GM12878 (cell line): ENCODE measurements at regions not wholly inside any gene's neighbourhood (a gene's known extent, or its start where the extent isn't known, plus 50 kb on each side); places are given as distances from the start of the nearest gene placed in this dataset.

Experiments
- ATAC-seq: fragments of 200-7000 bp; cut with Tn5 transposase; 3 replicates; pipeline ENCODE4 v1.9.1; 2020; ENCODE audit warnings: mild to moderate bottlenecking, moderate library complexity
- BruUV-seq: library from RNA; stranded (reverse); fragments of 400-500 nt; replicated peaks from 2 replicates; lab custom pipeline; 2021; lab: Mats Ljungman, UMichigan
- CTCF ChIA-PET: fragments of 300-600 bp; sonication (Branson Sonifier 250); formaldehyde crosslinking; extraction: SDS; loops from one replicate; lab custom pipeline; 2021; ENCODE audit warnings: inconsistent platforms; lab: Yijun Ruan, JAX
- POLR2A ChIA-PET: fragments of 350-600 bp; formaldehyde crosslinking; extraction: SDS; loops from one replicate; lab custom pipeline; 2021; ENCODE audit warnings: inconsistent platforms; lab: Charles Lee
- RAD21 ChIA-PET: fragments of 300-600 bp; sonication (Branson Sonifier 250); formaldehyde crosslinking; loops from one replicate; lab custom pipeline; 2023; ENCODE audit warnings: antibody characterized with exemption; ENCODE audit not compliant: unreplicated experiment; lab: Charles Lee
- SMC1A ChIA-PET: fragments of 300-600 bp; sonication (Branson Sonifier 250); formaldehyde crosslinking; loops from one replicate; lab custom pipeline; 2023; ENCODE audit not compliant: unreplicated experiment, uncharacterized antibody; lab: Charles Lee
- DNase-seq: peaks from one replicate; pipeline ENCODE4 v3.0.0-alpha.2; 2011; ENCODE audit warnings: low read depth, low spot score
- FAIRE-seq: peaks from 3 replicates; lab custom pipeline; 2011; peaks lifted over from hg19 to GRCh38; lab: Jason Lieb, UNC
- H2AFZ ChIP-seq: 2 replicates; pipeline ENCODE4 v1.6.0; 2011; ENCODE audit warnings: low read depth, low read length, control low read depth; ENCODE audit not compliant: control insufficient read depth
- H3K27ac ChIP-seq: 2 replicates; pipeline ENCODE4 v1.5.1; 2011; ENCODE audit warnings: control low read depth; ENCODE audit not compliant: control insufficient read depth, insufficient read depth
- H3K27me3 ChIP-seq, 2 experiments: replicated peaks in 1 of 2; 2 replicates each; pipeline versions ENCODE4 v1.6.0 to v1.6.1; 2011; ENCODE audit warnings: low read length in 1 of 2; ENCODE audit not compliant: control insufficient read depth in 2 of 2, insufficient read depth in 2 of 2
- H3K36me3 ChIP-seq, 2 experiments: 2 replicates each; pipeline ENCODE4 v1.5.1; 2011; ENCODE audit warnings: low read length in 1 of 2; ENCODE audit not compliant: control insufficient read depth in 2 of 2, insufficient read depth in 2 of 2
- H3K4me1 ChIP-seq: 2 replicates; pipeline ENCODE4 v1.6.1; 2011; ENCODE audit warnings: mild to moderate bottlenecking, low read length, moderate library complexity, mixed read lengths; ENCODE audit not compliant: control insufficient read depth, insufficient read depth
- H3K4me2 ChIP-seq: 2 replicates; pipeline ENCODE4 v1.6.0; 2011; ENCODE audit warnings: control low read depth; ENCODE audit not compliant: control insufficient read depth, insufficient read depth
- H3K4me3 ChIP-seq: fragments of 200-600 bp; sonication (generic); 2 replicates; pipeline ENCODE4 v1.5.1; 2016
- H3K79me2 ChIP-seq: 2 replicates; pipeline ENCODE4 v1.6.0; 2011; ENCODE audit warnings: low read length; ENCODE audit not compliant: control insufficient read depth, insufficient read depth
- H3K9ac ChIP-seq: 2 replicates; pipeline ENCODE4 v1.8.0; 2011; ENCODE audit warnings: low read length, control low read depth, mixed read lengths; ENCODE audit not compliant: control insufficient read depth, insufficient read depth
- H3K9me3 ChIP-seq: replicated peaks from 3 replicates; pipeline ENCODE4 v1.5.1; 2011; ENCODE audit warnings: mild to moderate bottlenecking, low read length; ENCODE audit not compliant: control insufficient read depth, insufficient read depth
- H4K20me1 ChIP-seq: 2 replicates; pipeline ENCODE4 v1.6.0; 2011; ENCODE audit not compliant: control insufficient read depth, insufficient read depth
- BMI1 ChIP-seq: fragments of 450-650 bp; IDR thresholded peaks from 2 replicates; pipeline ENCODE4 v1.6.1; 2016; ENCODE audit warnings: mild to moderate bottlenecking, moderate library complexity, borderline replicate concordance
- EED ChIP-seq: sonication (generic); IDR thresholded peaks from 2 replicates; pipeline ENCODE4 v1.6.1; 2016; ENCODE audit warnings: antibody characterized with exemption, low read depth
- EGR1 ChIP-seq, 2 experiments: IDR thresholded peaks; 1 replicate in 1 of 2; 2 replicates in 1 of 2; pipeline ENCODE4 v1.6.1; 2011 to 2012; ENCODE audit warnings: low read depth in 2 of 2, low read length in 2 of 2, borderline replicate concordance in 1 of 2, mild to moderate bottlenecking in 1 of 2, moderate library complexity in 1 of 2
- JUNB ChIP-seq: IDR thresholded peaks from 2 replicates; pipeline ENCODE4 v1.6.1; 2016; ENCODE audit warnings: antibody characterized with exemption, mild to moderate bottlenecking
- NFYA ChIP-seq: IDR thresholded peaks from 2 replicates; pipeline ENCODE4 v1.6.1; 2011; ENCODE audit warnings: low read depth, mild to moderate bottlenecking, low read length, improper control_type of control experiment, borderline replicate concordance
- PAX8 ChIP-seq: fragments of 450-650 bp; IDR thresholded peaks from 2 replicates; pipeline ENCODE4 v1.6.1; 2017; ENCODE audit warnings: mild to moderate bottlenecking, moderate library complexity
- RFX5 ChIP-seq: IDR thresholded peaks from 2 replicates; pipeline ENCODE4 v1.6.1; 2011; ENCODE audit warnings: low read depth, low read length, improper control_type of control experiment
- SIX5 ChIP-seq: IDR thresholded peaks from 2 replicates; pipeline ENCODE4 v1.6.1; 2011; ENCODE audit warnings: mild to moderate bottlenecking, low read depth, low read length, moderate library complexity; ENCODE audit not compliant: severe bottlenecking
- SPI1 ChIP-seq: IDR thresholded peaks from 2 replicates; pipeline ENCODE4 v1.6.1; 2011; ENCODE audit warnings: low read depth, mild to moderate bottlenecking, low read length, moderate library complexity, borderline replicate concordance; ENCODE audit not compliant: insufficient read depth
- STAT3 ChIP-seq: IDR thresholded peaks from 2 replicates; pipeline ENCODE4 v1.6.1; 2011; ENCODE audit warnings: low read depth, low read length, improper control_type of control experiment
- SUZ12 ChIP-seq: fragments of 200-600 bp; sonication (generic); IDR thresholded peaks from one replicate; pipeline ENCODE4 v1.6.1; 2018; ENCODE audit warnings: antibody characterized with exemption, mild to moderate bottlenecking; ENCODE audit not compliant: unreplicated experiment
- TCF3 ChIP-seq: IDR thresholded peaks from 2 replicates; pipeline ENCODE4 v1.6.1; 2012; ENCODE audit warnings: low read depth, mild to moderate bottlenecking, low read length, borderline replicate concordance; ENCODE audit not compliant: insufficient read depth
- TCF7 ChIP-seq: IDR thresholded peaks from 2 replicates; pipeline ENCODE4 v1.6.1; 2014; ENCODE audit warnings: antibody characterized with exemption, borderline replicate concordance
- YBX1 ChIP-seq: fragments of 450-650 bp; IDR thresholded peaks from 2 replicates; pipeline ENCODE4 v1.6.1; 2016; ENCODE audit warnings: antibody characterized with exemption
- ZSCAN29 ChIP-seq: fragments of 450-650 bp; IDR thresholded peaks from 2 replicates; pipeline ENCODE4 v1.6.1; 2017; ENCODE audit warnings: mild to moderate bottlenecking, moderate library complexity
- WGBS: methylation state at CpG from one replicate; pipeline ENCODE4 v1.1.6; 2016; ENCODE audit warnings: low lambda C conversion rate; ENCODE audit not compliant: insufficient replicate concordance, insufficient coverage; ENCODE audit errors: missing lambda C conversion rate; 5-methylcytosine and 5-hydroxymethylcytosine counted together
- in situ Hi-C: fragments of 300-500 bp; cut with MboI; formaldehyde crosslinking; loops from 9 replicates; pipeline ENCODE4 v1.14.3; 2018; ENCODE audit warnings: mixed read lengths
- intact Hi-C: fragments of 100-400 bp; cut with micrococcal nuclease; formaldehyde crosslinking; loops from one replicate; pipeline ENCODE4 v1.14.2; 2022; ENCODE audit not compliant: unreplicated experiment
- TF ChIP-seq, protein P1 (sequence below): fragments of 450-650 bp; IDR thresholded peaks from 2 replicates; pipeline ENCODE4 v1.6.1; 2018; ENCODE audit warnings: borderline replicate concordance, mild to moderate bottlenecking; ENCODE audit not compliant: partially characterized antibody

DNA sequence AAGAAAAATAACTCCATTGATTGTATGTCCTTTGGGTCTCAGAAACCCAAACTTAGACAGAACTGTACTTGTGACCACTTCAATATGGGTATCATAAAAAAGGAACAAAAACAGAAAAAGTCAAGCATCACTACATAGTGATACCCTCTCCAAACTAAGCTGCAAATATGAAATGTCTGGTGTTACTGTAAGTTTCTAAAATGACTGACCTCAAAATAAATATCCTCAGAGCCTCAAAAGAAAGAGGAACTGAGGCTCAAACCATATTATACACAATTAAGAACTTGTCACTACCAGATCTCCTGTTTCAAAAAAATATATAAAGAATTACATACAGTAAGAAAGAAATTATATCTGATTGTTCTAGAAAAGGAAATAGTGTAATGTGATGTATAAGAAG lies 787.9 kb upstream of the KLHL1 start:
- POLR2A ChIA-PET: no interaction called here
- DNase-seq: no peak
- RAD21 ChIA-PET: no interaction called here
- ATAC-seq: peak; percentile 60
- H3K4me3 ChIP-seq: no peak overlapping the region
- FAIRE-seq: no peak
- no peak overlapping the region for H3K9ac ChIP-seq
- no peaks in the 10 kb centered on the region for H3K9me3 ChIP-seq
- no peak overlapping the region for H2AFZ ChIP-seq
- H4K20me1 ChIP-seq: no peaks in the 10 kb centered on the region
- in situ Hi-C loops (no loop called here), intact Hi-C loops (loop anchor here (10.0 kb wide), 1 partner anchor 59 kb away; no protein-coding TSS in a partner anchor)
- no peaks in the 10 kb centered on the region for H3K4me1 ChIP-seq
- no peaks in the 10 kb centered on the region for H3K36me3 ChIP-seq
- TF ChIP-seq ZSCAN29 (no peak), SPI1 (peak; percentile 44; the same call in 1 of the 2 replicates)
- H3K4me2 ChIP-seq: no peak overlapping the region
- no peaks in the 10 kb centered on the region for H3K79me2 ChIP-seq
- BruUV-seq: no TSS peak
- SMC1A ChIA-PET: no interaction called here
- H3K27ac ChIP-seq: no peak overlapping the region
- CTCF ChIA-PET: no interaction called here
- H3K27me3 ChIP-seq: no peaks in the 10 kb centered on the region

DNA sequence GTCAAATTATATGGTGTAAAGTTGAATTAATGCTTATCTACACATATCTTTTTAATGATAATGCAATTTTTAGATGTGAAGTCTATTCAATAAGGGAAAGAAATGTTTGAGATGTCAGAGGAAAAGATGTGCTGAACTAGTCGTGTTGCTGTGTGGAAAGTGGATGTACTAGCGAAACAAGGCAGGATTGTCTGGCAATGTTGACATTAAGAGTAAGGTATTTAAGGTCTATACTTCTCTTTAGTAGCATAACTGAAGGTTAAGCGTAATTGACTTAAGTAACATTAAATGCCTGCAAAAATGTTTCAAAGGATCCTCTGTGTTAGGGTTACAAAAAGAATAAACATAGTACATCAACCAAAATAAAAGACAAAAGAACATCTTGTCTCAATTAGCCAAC lies 787.3 kb upstream of the KLHL1 start:
- no peak for FAIRE-seq
- H3K27me3 ChIP-seq: no peaks in the 10 kb centered on the region
- intact Hi-C loops (loop anchor here (10.0 kb wide), 1 partner anchor 59 kb away; no protein-coding TSS in a partner anchor), in situ Hi-C loops (no loop called here)
- no peaks in the 10 kb centered on the region for H4K20me1 ChIP-seq
- no peaks in the 10 kb centered on the region for H3K4me1 ChIP-seq
- H3K4me3 ChIP-seq: no peak overlapping the region
- BruUV-seq: no TSS peak
- H3K9me3 ChIP-seq: no peaks in the 10 kb centered on the region
- H3K79me2 ChIP-seq: no peaks in the 10 kb centered on the region
- ChIA-PET SMC1A (interaction anchor here (0.7 kb wide), 1 partner anchor 12 kb away, joined by 3 read pairs; no protein-coding TSS in a partner anchor), CTCF (no interaction called here), RAD21 (no interaction called here), POLR2A (no interaction called here)
- no peak for DNase-seq
- no peak for ATAC-seq
- H3K4me2 ChIP-seq: no peak overlapping the region
- no peak overlapping the region for H2AFZ ChIP-seq
- no peak overlapping the region for H3K9ac ChIP-seq
- no peaks in the 10 kb centered on the region for H3K36me3 ChIP-seq
- WGBS: 19% methylated on average over 3 of the region's 3 CpGs
- no peak overlapping the region for H3K27ac ChIP-seq
- TF ChIP-seq BMI1: no peak
- no peak for TF ChIP-seq STAT3
- no peak for TF ChIP-seq TCF3
- TF ChIP-seq EED: no peak
- no peak for TF ChIP-seq SIX5
- TF ChIP-seq JUNB: no peak
- TF ChIP-seq YBX1: no peak
- TF ChIP-seq PAX8: no peak
- no peak for TF ChIP-seq SUZ12
- TF ChIP-seq, protein P1, sequence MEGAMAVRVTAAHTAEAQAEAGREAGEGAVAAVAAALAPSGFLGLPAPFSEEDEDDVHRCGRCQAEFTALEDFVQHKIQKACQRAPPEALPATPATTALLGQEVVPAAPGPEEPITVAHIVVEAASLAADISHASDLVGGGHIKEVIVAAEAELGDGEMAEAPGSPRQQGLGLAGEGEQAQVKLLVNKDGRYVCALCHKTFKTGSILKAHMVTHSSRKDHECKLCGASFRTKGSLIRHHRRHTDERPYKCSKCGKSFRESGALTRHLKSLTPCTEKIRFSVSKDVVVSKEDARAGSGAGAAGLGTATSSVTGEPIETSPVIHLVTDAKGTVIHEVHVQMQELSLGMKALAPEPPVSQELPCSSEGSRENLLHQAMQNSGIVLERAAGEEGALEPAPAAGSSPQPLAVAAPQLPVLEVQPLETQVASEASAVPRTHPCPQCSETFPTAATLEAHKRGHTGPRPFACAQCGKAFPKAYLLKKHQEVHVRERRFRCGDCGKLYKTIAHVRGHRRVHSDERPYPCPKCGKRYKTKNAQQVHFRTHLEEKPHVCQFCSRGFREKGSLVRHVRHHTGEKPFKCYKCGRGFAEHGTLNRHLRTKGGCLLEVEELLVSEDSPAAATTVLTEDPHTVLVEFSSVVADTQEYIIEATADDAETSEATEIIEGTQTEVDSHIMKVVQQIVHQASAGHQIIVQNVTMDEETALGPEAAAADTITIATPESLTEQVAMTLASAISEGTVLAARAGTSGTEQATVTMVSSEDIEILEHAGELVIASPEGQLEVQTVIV: no peak
- TF ChIP-seq NFYA: no peak
- TF ChIP-seq TCF7: no peak
- TF ChIP-seq EGR1 (IDR thresholded peaks at IDR 0.05; ENCODE audit: borderline replicate concordance in 1 of 2, low read depth in 2 of 2, low read length in 2 of 2): no peak
- TF ChIP-seq RFX5: no peak
